CD14-positive monocyte (primary cell): ENCODE measurements at regions not wholly inside any gene's neighbourhood (a gene's known extent, or its start where the extent isn't known, plus 50 kb on each side); places are given as distances from the start of the nearest gene placed in this dataset.

Experiments used
- DNase-seq, 3 donors: peaks; one replicate each; pipeline ENCODE4 v3.0.0-alpha.2; 2011 to 2022
- H2AFZ ChIP-seq: 2 replicates; pipeline ENCODE4 v1.6.0; 2012; ENCODE audit warnings: mild to moderate bottlenecking, low read depth, low read length, inconsistent platforms; ENCODE audit not compliant: insufficient read depth, poor library complexity, severe bottlenecking
- H3K27ac ChIP-seq, 2 donors: 1 replicate in 1 of 2; 2 replicates in 1 of 2; pipeline ENCODE4 v1.5.1; 2012 to 2013; ENCODE audit warnings: low read length in 2 of 2, control low read depth in 1 of 2, inconsistent platforms in 1 of 2, low read depth in 1 of 2, mild to moderate bottlenecking in 1 of 2
- H3K27me3 ChIP-seq, 2 donors: one replicate each; pipeline versions ENCODE4 v1.6.0 to v1.6.1; 2011 to 2013; ENCODE audit warnings: low read length in 2 of 2; ENCODE audit not compliant: control insufficient read depth in 2 of 2, insufficient read depth in 2 of 2
- H3K36me3 ChIP-seq, 2 donors: replicated peaks in 1 of 2; 1 replicate in 1 of 2; 2 replicates in 1 of 2; pipeline versions ENCODE4 v1.5.1 to v1.6.1; 2012 to 2013; ENCODE audit warnings: low read length in 2 of 2, control low read depth in 1 of 2, inconsistent platforms in 1 of 2, mild to moderate bottlenecking in 1 of 2; ENCODE audit not compliant: insufficient read depth in 2 of 2, control insufficient read depth in 1 of 2
- H3K4me1 ChIP-seq, 2 donors: 1 replicate in 1 of 2; 2 replicates in 1 of 2; pipeline versions ENCODE4 v1.5.1 to v1.6.1; 2012 to 2013; ENCODE audit warnings: low read length in 2 of 2, control low read depth in 1 of 2, inconsistent platforms in 1 of 2, mild to moderate bottlenecking in 1 of 2, moderate library complexity in 1 of 2; ENCODE audit not compliant: insufficient read depth in 2 of 2, control insufficient read depth in 1 of 2
- H3K4me2 ChIP-seq: replicated peaks from 2 replicates; pipeline ENCODE3; 2012; ENCODE audit warnings: low read length, moderate library complexity, mild to moderate bottlenecking; ENCODE audit not compliant: poor library complexity, severe bottlenecking; ENCODE audit errors: extremely low read depth
- H3K4me3 ChIP-seq, 3 experiments: fragments of 200-600 bp in 1 of 3; sonication (generic) in 1 of 3; replicated peaks in 1 of 3; 1 replicate in 2 of 3; 2 replicates in 1 of 3; pipeline ENCODE4 v1.5.1; 2011 to 2013; ENCODE audit warnings: low read length in 3 of 3, mild to moderate bottlenecking in 3 of 3, control low read depth in 2 of 3, low read depth in 2 of 3, inconsistent platforms in 1 of 3, moderate library complexity in 1 of 3
- H3K79me2 ChIP-seq: 2 replicates; pipeline ENCODE4 v1.6.0; 2012; ENCODE audit warnings: mild to moderate bottlenecking, control low read depth, inconsistent platforms, low read length, moderate library complexity; ENCODE audit not compliant: insufficient read depth
- H3K9ac ChIP-seq: 2 replicates; pipeline ENCODE4 v1.6.0; 2017; ENCODE audit warnings: low read length, mild to moderate bottlenecking; ENCODE audit not compliant: insufficient read depth, poor library complexity, severe bottlenecking
- H3K9me3 ChIP-seq, 2 donors: replicated peaks in 1 of 2; 1 replicate in 1 of 2; 2 replicates in 1 of 2; pipeline versions ENCODE4 v1.5.1 to v1.6.1; 2012 to 2013; ENCODE audit warnings: low read length in 2 of 2, control low read depth in 1 of 2; ENCODE audit not compliant: control insufficient read depth in 1 of 2, insufficient read depth in 1 of 2
- H4K20me1 ChIP-seq: 2 replicates; pipeline ENCODE4 v1.6.0; 2012; ENCODE audit warnings: mild to moderate bottlenecking, low read length, control low read depth, moderate library complexity; ENCODE audit not compliant: insufficient read depth
- H3K27ac Mint-ChIP-seq, 7 donors: one replicate each; pipeline ENCODE4 v1.8.0; 2020; ENCODE audit warnings: mild to moderate bottlenecking in 7 of 7, mixed read lengths in 7 of 7, moderate library complexity in 6 of 7, inconsistent platforms in 2 of 7
- H3K27me3 Mint-ChIP-seq, 3 donors: one replicate each; pipeline ENCODE4 v1.8.0; 2021 to 2022; ENCODE audit warnings: low read depth in 3 of 3, mild to moderate bottlenecking in 3 of 3, mixed read lengths in 3 of 3, moderate library complexity in 3 of 3, inconsistent platforms in 1 of 3
- H3K36me3 Mint-ChIP-seq, 2 donors: one replicate each; pipeline ENCODE4 v1.8.0; 2020; ENCODE audit warnings: mixed read lengths in 2 of 2, inconsistent platforms in 1 of 2, mild to moderate bottlenecking in 1 of 2
- H3K4me1 Mint-ChIP-seq: one replicate; pipeline ENCODE4 v1.8.0; 2020; ENCODE audit warnings: mild to moderate bottlenecking, mixed read lengths
- H3K4me3 Mint-ChIP-seq, 2 donors: one replicate each; pipeline ENCODE4 v1.8.0; 2020; ENCODE audit warnings: mild to moderate bottlenecking in 2 of 2, mixed read lengths in 2 of 2, moderate library complexity in 1 of 2
- H3K9me3 Mint-ChIP-seq, 7 donors: one replicate each; pipeline ENCODE4 v1.8.0; 2020 to 2022; ENCODE audit warnings: mixed read lengths in 7 of 7, mild to moderate bottlenecking in 6 of 7, moderate library complexity in 6 of 7, inconsistent platforms in 2 of 7
- CTCF ChIP-seq: fragments of 200-600 bp; IDR thresholded peaks from one replicate; pipeline ENCODE4 v1.8.0; 2022; ENCODE audit warnings: antibody characterized with exemption, mild to moderate bottlenecking
- WGBS: methylation state at CpG from one replicate; pipeline ENCODE4 v1.1.5; 2013; ENCODE audit warnings: missing lambda C conversion rate; ENCODE audit not compliant: insufficient coverage; 5-methylcytosine and 5-hydroxymethylcytosine counted together
- intact Hi-C, 2 donors: fragments of 100-400 bp; cut with micrococcal nuclease; formaldehyde crosslinking; loops; one replicate each; pipeline versions ENCODE4 v1.15.0 to v1.15.1; 2023

- Histone ChIP-seq H3K4me3 (no peak overlapping the region), H3K36me3 (no peaks in the 10 kb centered on the region), H3K27me3 (no peaks in the 10 kb centered on the region), H3K4me2 (no peak overlapping the region), H3K9me3 (no peaks in the 10 kb centered on the region), H3K79me2 (no peaks in the 10 kb centered on the region), H3K9ac (no peak overlapping the region), H2AFZ (no peak overlapping the region), H4K20me1 (no peaks in the 10 kb centered on the region), H3K4me1 (no peaks in the 10 kb centered on the region), H3K27ac (no peak overlapping the region)
- no peak for TF ChIP-seq CTCF
- Mint-ChIP-seq H3K4me3 (no peak overlapping the region), H3K27me3 (peaks cover 0 to 2% (median 0%) of the 10 kb centered on the region in 3 donors), H3K9me3 (peaks cover 0 to 8% (median 0%) of the 10 kb centered on the region in 7 donors), H3K4me1 (no peaks in the 10 kb centered on the region), H3K36me3 (no peaks in the 10 kb centered on the region), H3K27ac (no peak overlapping the region)
- intact Hi-C loops = no loop called here
- no peak for DNase-seq
- WGBS = no CpG with 5 or more reads among the region's 2 CpGs
Measured at GRCh38 chr3:178107804-178108203, 428.4 kb upstream of the KCNMB2 start.

GRCh38 chr3:178109691-178110090 lies 426.5 kb upstream of the KCNMB2 start:
- Mint-ChIP-seq H3K36me3 (no peaks in the 10 kb centered on the region), H3K4me3 (no peak overlapping the region), H3K4me1 (no peaks in the 10 kb centered on the region), H3K27ac (no peak overlapping the region), H3K9me3 (peaks cover 0 to 8% (median 2%) of the 10 kb centered on the region in 7 donors), H3K27me3 (peaks cover 0 to 2% (median 0%) of the 10 kb centered on the region in 3 donors)
- H3K79me2 ChIP-seq = no peaks in the 10 kb centered on the region
- intact Hi-C loops = no loop called here
- TF ChIP-seq CTCF = no peak
- DNase-seq = no peak
- no peak overlapping the region for H3K27ac ChIP-seq
- no peak overlapping the region for H3K4me3 ChIP-seq
- H3K4me1 ChIP-seq = no peaks in the 10 kb centered on the region
- H3K27me3 ChIP-seq = no peaks in the 10 kb centered on the region
- H3K9me3 ChIP-seq = no peaks in the 10 kb centered on the region
- H4K20me1 ChIP-seq = no peaks in the 10 kb centered on the region
- no CpG with 5 or more reads among the region's 2 CpGs for WGBS
- no peak overlapping the region for H3K4me2 ChIP-seq
- no peak overlapping the region for H3K9ac ChIP-seq
- no peak overlapping the region for H2AFZ ChIP-seq
- H3K36me3 ChIP-seq = no peaks in the 10 kb centered on the region
